SU-DHL-6 (cell line): ENCODE measurements at regions not wholly inside any gene's neighbourhood (a gene's known extent, or its start where the extent isn't known, plus 50 kb on each side); places are given as distances from the start of the nearest gene placed in this dataset.

ENCODE experiments used
- EZH2phosphoT487 ChIP-seq: fragments of 200-600 bp; sonication (generic), shearing (Covaris generic); conservative IDR thresholded peaks from 2 replicates; pipeline ENCODE4 v1.6.1; 2018; ENCODE audit warnings: mild to moderate bottlenecking, antibody characterized with exemption, low read length, moderate library complexity, mixed read lengths
- TF ChIP-seq, protein P1 (sequence below): fragments of 200-600 bp; sonication (generic); IDR thresholded peaks from one replicate; pipeline ENCODE4 v1.5.1; 2017; ENCODE audit warnings: antibody characterized with exemption, mild to moderate bottlenecking, low read length, moderate library complexity; ENCODE audit not compliant: insufficient read depth, poor library complexity, severe bottlenecking

DNA sequence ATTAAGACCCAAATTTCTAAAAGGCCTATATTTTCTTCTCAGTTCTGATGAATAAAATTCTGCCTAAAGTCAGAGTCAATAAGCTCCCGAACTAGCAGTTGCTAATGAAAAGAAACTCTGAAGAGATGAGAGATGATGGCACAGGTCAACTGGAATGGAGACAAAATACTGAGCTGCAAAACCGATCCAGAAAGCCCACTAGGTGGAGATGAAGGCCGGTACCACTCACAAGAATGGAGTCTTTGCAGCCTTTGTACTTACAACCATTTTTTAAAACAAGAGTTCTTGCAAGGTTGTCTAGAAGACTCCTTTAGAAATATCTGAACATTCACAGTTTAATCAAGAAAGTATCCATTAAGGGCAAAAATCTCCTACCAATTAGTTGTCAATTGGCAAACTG is 119.9 kb upstream of the TJP1 start:
- TF ChIP-seq, protein P1, sequence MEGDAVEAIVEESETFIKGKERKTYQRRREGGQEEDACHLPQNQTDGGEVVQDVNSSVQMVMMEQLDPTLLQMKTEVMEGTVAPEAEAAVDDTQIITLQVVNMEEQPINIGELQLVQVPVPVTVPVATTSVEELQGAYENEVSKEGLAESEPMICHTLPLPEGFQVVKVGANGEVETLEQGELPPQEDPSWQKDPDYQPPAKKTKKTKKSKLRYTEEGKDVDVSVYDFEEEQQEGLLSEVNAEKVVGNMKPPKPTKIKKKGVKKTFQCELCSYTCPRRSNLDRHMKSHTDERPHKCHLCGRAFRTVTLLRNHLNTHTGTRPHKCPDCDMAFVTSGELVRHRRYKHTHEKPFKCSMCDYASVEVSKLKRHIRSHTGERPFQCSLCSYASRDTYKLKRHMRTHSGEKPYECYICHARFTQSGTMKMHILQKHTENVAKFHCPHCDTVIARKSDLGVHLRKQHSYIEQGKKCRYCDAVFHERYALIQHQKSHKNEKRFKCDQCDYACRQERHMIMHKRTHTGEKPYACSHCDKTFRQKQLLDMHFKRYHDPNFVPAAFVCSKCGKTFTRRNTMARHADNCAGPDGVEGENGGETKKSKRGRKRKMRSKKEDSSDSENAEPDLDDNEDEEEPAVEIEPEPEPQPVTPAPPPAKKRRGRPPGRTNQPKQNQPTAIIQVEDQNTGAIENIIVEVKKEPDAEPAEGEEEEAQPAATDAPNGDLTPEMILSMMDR: no peak
- no peak for TF ChIP-seq EZH2phosphoT487
